PC-3 (cell line): ENCODE measurements at regions not wholly inside any gene's neighbourhood (a gene's known extent, or its start where the extent isn't known, plus 50 kb on each side); places are given as distances from the start of the nearest gene placed in this dataset.
"Not testable (repeated sequence)": the region's sequence is repeated elsewhere in the genome, so short reads cannot be mapped to it uniquely, and the experiment has no call there.

Source experiments
- ATAC-seq: fragments of 200-7000 bp; cut with Tn5 transposase; 2 replicates; pipeline ENCODE4 v1.9.1; 2020; ENCODE audit warnings: mild to moderate bottlenecking, moderate library complexity
- BruUV-seq: library from RNA; stranded (reverse); fragments of 400-500 nt; replicated peaks from 2 replicates; lab custom pipeline; 2021; lab: Mats Ljungman, UMichigan
- CTCF ChIA-PET: fragments of 300-600 bp; sonication (Branson Sonifier 250); formaldehyde crosslinking; loops from one replicate; lab custom pipeline; 2022; ENCODE audit warnings: antibody characterized with exemption; lab: Charles Lee
- POLR2A ChIA-PET: fragments of 300-600 bp; sonication (Branson Sonifier 250); formaldehyde crosslinking; loops from one replicate; lab custom pipeline; 2022; ENCODE audit warnings: antibody characterized with exemption; ENCODE audit not compliant: unreplicated experiment; lab: Charles Lee
- DNase-seq: peaks from one replicate; pipeline ENCODE4 v3.0.0-alpha.2; 2015
- H2AFZ ChIP-seq: fragments of 300-600 bp; sonication (generic); 2 replicates; pipeline ENCODE4 v1.6.0; 2016; ENCODE audit warnings: antibody characterized with exemption, low read length
- H3F3A ChIP-seq: fragments of 300-600 bp; sonication (generic); one replicate; pipeline ENCODE4 v1.6.0; 2017; ENCODE audit warnings: antibody characterized with exemption, low read length, control low read depth, mild to moderate bottlenecking; ENCODE audit not compliant: unreplicated experiment
- H3K27ac ChIP-seq: fragments of 300-600 bp; sonication (generic); 2 replicates; pipeline ENCODE4 v1.5.1; 2016; ENCODE audit warnings: mild to moderate bottlenecking, low read length
- H3K27me3 ChIP-seq: fragments of 300-600 bp; sonication (generic); 2 replicates; pipeline ENCODE4 v1.6.1; 2016; ENCODE audit warnings: low read length, mixed read lengths
- H3K36me3 ChIP-seq: fragments of 300-600 bp; sonication (generic); 2 replicates; pipeline ENCODE4 v1.6.1; 2016; ENCODE audit warnings: low read depth, mixed run types, low read length, mixed read lengths
- H3K4me1 ChIP-seq: fragments of 300-600 bp; sonication (generic); 2 replicates; pipeline ENCODE4 v1.5.1; 2016; ENCODE audit warnings: low read length; ENCODE audit not compliant: insufficient read depth
- H3K4me2 ChIP-seq: fragments of 300-600 bp; sonication (generic); 2 replicates; pipeline ENCODE4 v1.6.0; 2016; ENCODE audit warnings: low read length
- H3K4me3 ChIP-seq: fragments of 300-600 bp; sonication (generic); 2 replicates; pipeline ENCODE4 v1.5.1; 2016; ENCODE audit warnings: mild to moderate bottlenecking, low read length, mixed read lengths
- H3K79me2 ChIP-seq: fragments of 300-600 bp; sonication (generic); 2 replicates; pipeline ENCODE4 v1.6.1; 2017; ENCODE audit warnings: low read length, mixed read lengths
- H3K9ac ChIP-seq: fragments of 300-600 bp; sonication (generic); 2 replicates; pipeline ENCODE4 v1.6.0; 2016; ENCODE audit warnings: mild to moderate bottlenecking, low read length
- H3K9me2 ChIP-seq: fragments of 300-600 bp; sonication (generic); replicated peaks from 2 replicates; pipeline ENCODE4 v1.6.1; 2016; ENCODE audit warnings: mixed run types, low read length, mixed read lengths
- H3K9me3 ChIP-seq: fragments of 300-600 bp; sonication (generic); 2 replicates; pipeline ENCODE4 v1.6.1; 2016; ENCODE audit warnings: low read length, mixed read lengths
- H4K20me1 ChIP-seq: fragments of 300-600 bp; sonication (generic); 2 replicates; pipeline ENCODE4 v1.6.1; 2016; ENCODE audit warnings: low read length, mixed read lengths
- CTCF ChIP-seq: fragments of 300-600 bp; sonication (generic); conservative IDR thresholded peaks from 2 replicates; pipeline ENCODE4 v1.5.1; 2017; ENCODE audit warnings: antibody characterized with exemption, low read depth, mild to moderate bottlenecking, low read length
- EZH2 ChIP-seq: fragments of 300-600 bp; sonication (generic); IDR thresholded peaks from one replicate; pipeline ENCODE4 v1.6.1; 2017; ENCODE audit warnings: antibody characterized with exemption, mild to moderate bottlenecking, low read length; ENCODE audit not compliant: unreplicated experiment
- EZH2phosphoT487 ChIP-seq: fragments of 300-600 bp; sonication (generic); IDR thresholded peaks from 2 replicates; pipeline ENCODE4 v1.6.1; 2018; ENCODE audit warnings: mild to moderate bottlenecking, antibody characterized with exemption, low read length, borderline replicate concordance
- intact Hi-C: fragments of 100-400 bp; cut with micrococcal nuclease; formaldehyde crosslinking; loops from 2 replicates; pipeline ENCODE4 v1.9.0; 2023

DNA sequence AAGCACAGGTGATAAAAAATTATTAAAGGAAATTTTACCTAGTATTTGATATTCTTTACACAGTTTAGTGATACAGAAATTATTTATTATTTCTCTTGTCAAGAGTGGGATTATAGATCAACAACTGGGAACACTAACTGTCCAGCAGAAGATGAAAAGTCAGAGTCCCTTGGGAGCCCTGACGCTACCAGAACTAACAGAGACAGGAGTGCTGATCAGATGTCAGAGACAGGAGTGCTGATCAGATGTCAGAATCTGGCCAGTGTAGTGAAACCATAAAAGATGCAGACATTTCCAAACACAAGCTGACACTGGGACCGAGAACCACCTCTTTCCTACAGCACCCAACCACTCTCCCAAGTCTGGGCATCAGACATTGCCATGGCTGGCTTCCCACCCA, 828.2 kb downstream of the TNS3 start:
- DNase-seq: no peak
- no peaks in the 10 kb centered on the region for H4K20me1 ChIP-seq
- H3K27ac ChIP-seq: peak overlapping the region; percentile 48
- POLR2A ChIA-PET: no interaction called here
- H3K4me1 ChIP-seq: peaks cover 34% of the 10 kb centered on the region
- H3K9ac ChIP-seq: no peak overlapping the region
- H3K4me2 ChIP-seq: peak overlapping the region; percentile 61; the same call in 1 of the 2 replicates
- CTCF ChIA-PET: no interaction called here
- H3K9me3 ChIP-seq: no peaks in the 10 kb centered on the region
- H3K27me3 ChIP-seq: no peaks in the 10 kb centered on the region
- TF ChIP-seq EZH2 (no peak), EZH2phosphoT487 (no peak), CTCF (no peak)
- no peaks in the 10 kb centered on the region for H3F3A ChIP-seq
- no peak for ATAC-seq
- no peak overlapping the region for H2AFZ ChIP-seq
- H3K36me3 ChIP-seq: no peaks in the 10 kb centered on the region
- intact Hi-C loops: loop anchor here (1.0 to 5.0 kb wide), 8 partner anchors 33 to 835 kb away; no protein-coding TSS in a partner anchor
- H3K9me2 ChIP-seq: no peaks in the 10 kb centered on the region
- no TSS peak for BruUV-seq
- no peak overlapping the region for H3K4me3 ChIP-seq
- no peaks in the 10 kb centered on the region for H3K79me2 ChIP-seq

DNA sequence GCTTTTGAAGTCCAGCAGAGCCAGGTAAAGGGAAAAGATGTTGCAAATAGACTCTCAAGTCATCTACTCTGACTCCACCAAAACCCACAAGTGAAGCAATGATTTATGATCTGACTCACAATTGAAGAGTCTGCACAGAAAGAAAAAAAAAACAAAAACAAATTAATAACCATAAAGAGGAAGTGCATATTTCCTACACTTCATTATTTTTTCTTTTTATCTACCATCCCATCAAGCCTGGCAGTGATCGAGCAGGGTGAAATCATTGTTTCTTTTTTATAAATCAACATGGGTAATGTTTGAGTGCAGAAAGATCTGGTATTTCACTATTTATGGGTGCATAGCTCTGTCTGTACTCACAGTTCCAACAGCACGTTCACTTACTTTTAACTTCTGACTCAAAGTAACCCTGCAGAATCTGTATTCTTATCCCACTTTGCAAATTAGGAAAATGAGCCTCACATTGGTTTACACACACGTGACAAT, 829.0 kb downstream of the TNS3 start:
- no peaks in the 10 kb centered on the region for H3F3A ChIP-seq
- H3K9me3 ChIP-seq: no peaks in the 10 kb centered on the region
- no peak overlapping the region for H3K4me3 ChIP-seq
- peak overlapping the region; percentile 62 for H3K27ac ChIP-seq
- no peak for TF ChIP-seq EZH2
- TF ChIP-seq EZH2phosphoT487: no peak
- TF ChIP-seq CTCF: no peak
- no peaks in the 10 kb centered on the region for H3K36me3 ChIP-seq
- intact Hi-C loops: loop anchor here (1.0 to 5.0 kb wide), 8 partner anchors 33 to 834 kb away; no protein-coding TSS in a partner anchor
- H3K27me3 ChIP-seq: no peaks in the 10 kb centered on the region
- peaks cover 34% of the 10 kb centered on the region for H3K4me1 ChIP-seq
- H3K4me2 ChIP-seq: peak overlapping the region; percentile 61
- H3K9me2 ChIP-seq: no peaks in the 10 kb centered on the region
- no peak overlapping the region for H2AFZ ChIP-seq
- DNase-seq (peak; percentile 87), ATAC-seq (peak; percentile 85)
- no peak overlapping the region for H3K9ac ChIP-seq
- POLR2A ChIA-PET: no interaction called here
- H3K79me2 ChIP-seq: no peaks in the 10 kb centered on the region
- no peaks in the 10 kb centered on the region for H4K20me1 ChIP-seq
- no TSS peak for BruUV-seq
- CTCF ChIA-PET: no interaction called here

GRCh38 chr7:46751927-46752723, 829.8 kb downstream of the TNS3 start:
- peaks cover 40% of the 10 kb centered on the region for H3K4me1 ChIP-seq
- H3F3A ChIP-seq, H3K9me2 ChIP-seq, H3K27me3 ChIP-seq, ATAC-seq, H2AFZ ChIP-seq, H3K9ac ChIP-seq, H3K4me3 ChIP-seq, H4K20me1 ChIP-seq, H3K36me3 ChIP-seq, H3K9me3 ChIP-seq, CTCF ChIA-PET, BruUV-seq, POLR2A ChIA-PET, H3K79me2 ChIP-seq: not testable (repeated sequence)
- H3K27ac ChIP-seq: peak overlapping the region; percentile 62
- DNase-seq: peak; percentile 44
- intact Hi-C loops: loop anchor here (2.0 to 5.0 kb wide), 6 partner anchors 100 to 833 kb away; no protein-coding TSS in a partner anchor
- H3K4me2 ChIP-seq: peak overlapping the region; percentile 61
